GM12874 (cell line): ENCODE measurements at regions not wholly inside any gene's neighbourhood (a gene's known extent, or its start where the extent isn't known, plus 50 kb on each side); places are given as distances from the start of the nearest gene placed in this dataset.

Experiments used
- TF ChIP-seq, protein P1 (sequence below): IDR thresholded peaks from 2 replicates; pipeline ENCODE4 v1.5.1; 2011; ENCODE audit warnings: low read depth, mild to moderate bottlenecking, control low read depth, low read length, moderate library complexity; ENCODE audit not compliant: insufficient read depth

DNA sequence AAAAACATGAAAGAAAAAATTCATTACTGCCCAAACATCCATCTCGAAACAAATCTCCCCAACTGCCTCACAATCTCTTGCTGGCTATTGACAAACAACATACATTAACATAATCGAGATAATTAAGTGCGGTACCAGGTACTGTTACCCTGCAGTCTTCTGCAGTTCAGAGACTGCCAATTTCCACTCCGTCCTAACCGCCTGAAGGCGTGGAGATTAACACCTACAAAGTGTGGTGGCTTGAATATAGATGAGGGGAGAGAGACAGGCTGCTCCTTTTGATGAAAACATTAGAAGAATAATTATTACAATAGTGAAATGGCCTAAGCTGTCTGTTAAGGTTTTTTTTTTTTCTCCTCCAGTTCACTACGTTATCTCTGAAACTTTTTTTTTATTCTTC is 258.9 kb upstream of the SOX4 start:
- TF ChIP-seq, protein P1, sequence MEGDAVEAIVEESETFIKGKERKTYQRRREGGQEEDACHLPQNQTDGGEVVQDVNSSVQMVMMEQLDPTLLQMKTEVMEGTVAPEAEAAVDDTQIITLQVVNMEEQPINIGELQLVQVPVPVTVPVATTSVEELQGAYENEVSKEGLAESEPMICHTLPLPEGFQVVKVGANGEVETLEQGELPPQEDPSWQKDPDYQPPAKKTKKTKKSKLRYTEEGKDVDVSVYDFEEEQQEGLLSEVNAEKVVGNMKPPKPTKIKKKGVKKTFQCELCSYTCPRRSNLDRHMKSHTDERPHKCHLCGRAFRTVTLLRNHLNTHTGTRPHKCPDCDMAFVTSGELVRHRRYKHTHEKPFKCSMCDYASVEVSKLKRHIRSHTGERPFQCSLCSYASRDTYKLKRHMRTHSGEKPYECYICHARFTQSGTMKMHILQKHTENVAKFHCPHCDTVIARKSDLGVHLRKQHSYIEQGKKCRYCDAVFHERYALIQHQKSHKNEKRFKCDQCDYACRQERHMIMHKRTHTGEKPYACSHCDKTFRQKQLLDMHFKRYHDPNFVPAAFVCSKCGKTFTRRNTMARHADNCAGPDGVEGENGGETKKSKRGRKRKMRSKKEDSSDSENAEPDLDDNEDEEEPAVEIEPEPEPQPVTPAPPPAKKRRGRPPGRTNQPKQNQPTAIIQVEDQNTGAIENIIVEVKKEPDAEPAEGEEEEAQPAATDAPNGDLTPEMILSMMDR = no peak

- TF ChIP-seq, protein P1 = no peak
Observed at GRCh38 chr6:21335591-21335990, 258.0 kb upstream of the SOX4 start.

GRCh38 chr6:21337263-21337662 is 256.3 kb upstream of the SOX4 start:
- TF ChIP-seq, protein P1 = no peak

DNA sequence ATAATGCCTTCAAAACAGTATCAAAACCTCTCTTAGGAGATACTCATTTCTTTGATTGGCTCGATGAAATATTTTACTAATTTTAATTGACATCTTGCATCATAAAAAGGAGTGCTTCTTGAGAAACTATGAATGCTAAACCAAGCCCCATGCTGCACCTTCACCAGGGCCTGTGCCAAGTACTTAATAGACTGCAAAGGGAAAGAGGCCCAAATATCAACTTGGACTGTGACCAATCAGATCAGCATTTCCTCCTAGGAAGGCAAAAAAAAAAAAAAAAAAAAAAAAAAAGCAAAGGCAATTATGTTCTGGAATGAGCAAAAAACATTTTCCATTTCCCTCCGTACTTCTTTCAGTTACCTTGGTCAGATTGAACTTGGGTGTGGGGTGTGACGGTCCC is 253.0 kb upstream of the SOX4 start:
- TF ChIP-seq, protein P1 = no peak

- TF ChIP-seq, protein P1 = no peak
Observed at GRCh38 chr6:21341910-21342309, 251.6 kb upstream of the SOX4 start.

DNA sequence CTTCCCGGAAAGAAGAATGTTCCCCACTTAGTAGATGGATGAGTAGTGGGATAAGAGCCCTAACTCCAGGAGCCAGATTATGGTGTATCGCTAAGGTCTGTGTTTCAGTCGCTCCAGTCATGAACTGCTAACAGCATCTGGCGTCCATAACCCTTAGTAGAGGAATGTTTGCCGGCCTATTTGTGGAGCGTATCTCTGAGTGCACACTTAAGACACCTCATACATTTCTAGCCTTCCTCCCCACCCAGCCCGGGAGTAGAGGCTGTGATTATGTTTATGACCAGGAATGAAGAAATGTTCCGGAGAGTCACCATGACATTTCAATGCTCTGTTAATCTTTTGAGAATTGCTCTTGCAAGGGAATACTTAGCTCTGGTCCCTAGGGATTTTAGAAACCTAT is 251.1 kb upstream of the SOX4 start:
- TF ChIP-seq, protein P1 = no peak

DNA sequence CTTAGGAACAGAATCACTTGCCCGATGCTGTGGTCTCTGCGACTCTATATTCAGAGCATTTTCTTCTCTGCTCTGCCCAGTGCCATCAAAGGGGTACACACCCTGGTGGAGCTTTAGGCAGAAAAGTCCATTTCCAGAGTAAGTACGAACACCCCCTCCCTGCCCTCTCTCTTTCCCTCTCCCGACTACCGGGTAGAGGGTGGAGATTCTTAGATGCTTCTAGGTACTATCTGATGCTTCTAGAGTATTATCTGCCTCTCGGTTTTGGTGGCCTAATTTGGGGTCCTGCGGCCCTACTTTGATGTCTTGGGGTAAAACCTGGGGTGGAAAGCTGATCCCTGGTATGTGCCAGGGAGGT is 245.4 kb upstream of the SOX4 start:
- TF ChIP-seq, protein P1 = no peak
